HCT116 (cell line): ENCODE measurements at regions not wholly inside any gene's neighbourhood (a gene's known extent, or its start where the extent isn't known, plus 50 kb on each side); places are given as distances from the start of the nearest gene placed in this dataset.

Source experiments
- EGR1 ChIP-seq: IDR thresholded peaks from 2 replicates; pipeline ENCODE4 v1.6.1; 2012; ENCODE audit warnings: low read depth
- EZH2phosphoT487 ChIP-seq: fragments of 200-600 bp; IDR thresholded peaks from 2 replicates; pipeline ENCODE4 v1.6.1; 2018; ENCODE audit warnings: antibody characterized with exemption, borderline replicate concordance
- FOSL1 ChIP-seq: IDR thresholded peaks from 2 replicates; pipeline ENCODE4 v1.6.1; 2012; ENCODE audit warnings: low read depth
- JUND ChIP-seq: IDR thresholded peaks from 2 replicates; pipeline ENCODE4 v1.6.1; 2012
- POLR2A ChIP-seq: IDR thresholded peaks from 2 replicates; pipeline ENCODE4 v1.7.0; 2011; ENCODE audit warnings: borderline replicate concordance; ENCODE audit not compliant: insufficient read depth, insufficient read length; ENCODE audit errors: extremely low read depth
- POLR2AphosphoS5 ChIP-seq: IDR thresholded peaks from 2 replicates; pipeline ENCODE4 v1.6.1; 2011; ENCODE audit warnings: mild to moderate bottlenecking, low read depth, low read length, moderate library complexity
- RAD21 ChIP-seq: IDR thresholded peaks from 2 replicates; pipeline ENCODE4 v1.6.1; 2012; ENCODE audit warnings: low read depth, mild to moderate bottlenecking
- YY1 ChIP-seq: IDR thresholded peaks from 2 replicates; pipeline ENCODE4 v1.6.1; 2011; ENCODE audit warnings: low read length, low read depth, moderate library complexity, mild to moderate bottlenecking; ENCODE audit not compliant: insufficient replicate concordance; ENCODE audit errors: extremely low read depth
- ZFX ChIP-seq: fragments of 450-650 bp; IDR thresholded peaks from 2 replicates; pipeline ENCODE4 v1.6.1; 2017
- ZNF274 ChIP-seq: fragments of 200-500 bp; sonication (Bioruptor generic); IDR thresholded peaks from 2 replicates; pipeline ENCODE4 v1.6.1; 2014; ENCODE audit warnings: mild to moderate bottlenecking, low read depth, low read length, inconsistent platforms
- TF ChIP-seq, protein P1 (sequence below): IDR thresholded peaks from 2 replicates; pipeline ENCODE4 v1.6.1; 2012
- TF ChIP-seq, protein P2 (sequence below), 3 experiments: fragments of 200-600 bp in 1 of 3; sonication (generic) in 1 of 3; IDR thresholded peaks in 2 of 3; conservative IDR thresholded peaks in 1 of 3; 2 replicates each; pipeline ENCODE4 v1.5.1; 2012 to 2017; ENCODE audit warnings: low read depth in 2 of 3, low read length in 2 of 3, antibody characterized with exemption in 1 of 3, borderline replicate concordance in 1 of 3, control low read depth in 1 of 3, mild to moderate bottlenecking in 1 of 3, mixed read lengths in 1 of 3, mixed run types in 1 of 3, moderate library complexity in 1 of 3; ENCODE audit not compliant: insufficient read depth in 1 of 3

DNA sequence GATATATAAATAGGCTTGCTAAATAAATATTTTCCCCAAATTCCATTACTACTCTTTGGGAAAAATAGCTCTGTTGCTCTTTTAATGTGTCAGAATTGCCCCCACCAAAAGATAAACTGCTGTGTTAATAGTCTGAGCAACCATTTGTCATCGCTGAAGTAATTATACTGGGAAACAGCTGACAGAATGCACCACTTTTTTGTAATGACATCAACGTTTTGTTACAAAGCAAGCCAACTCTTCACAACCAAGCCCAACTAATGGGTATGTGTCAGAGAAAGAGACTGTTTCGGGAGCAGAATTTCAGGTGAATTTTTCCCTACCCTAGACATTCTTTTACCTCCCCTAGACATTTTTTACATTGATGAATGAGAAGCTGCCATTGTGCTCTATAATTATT is 405.0 kb upstream of the MAGEB18 start:
- no peak for TF ChIP-seq FOSL1
- no peak for TF ChIP-seq JUND
- no peak for TF ChIP-seq POLR2AphosphoS5
- TF ChIP-seq, protein P1, sequence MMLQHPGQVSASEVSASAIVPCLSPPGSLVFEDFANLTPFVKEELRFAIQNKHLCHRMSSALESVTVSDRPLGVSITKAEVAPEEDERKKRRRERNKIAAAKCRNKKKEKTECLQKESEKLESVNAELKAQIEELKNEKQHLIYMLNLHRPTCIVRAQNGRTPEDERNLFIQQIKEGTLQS = no peak
- no peak for TF ChIP-seq ZFX
- TF ChIP-seq YY1 = no peak
- TF ChIP-seq, protein P2, sequence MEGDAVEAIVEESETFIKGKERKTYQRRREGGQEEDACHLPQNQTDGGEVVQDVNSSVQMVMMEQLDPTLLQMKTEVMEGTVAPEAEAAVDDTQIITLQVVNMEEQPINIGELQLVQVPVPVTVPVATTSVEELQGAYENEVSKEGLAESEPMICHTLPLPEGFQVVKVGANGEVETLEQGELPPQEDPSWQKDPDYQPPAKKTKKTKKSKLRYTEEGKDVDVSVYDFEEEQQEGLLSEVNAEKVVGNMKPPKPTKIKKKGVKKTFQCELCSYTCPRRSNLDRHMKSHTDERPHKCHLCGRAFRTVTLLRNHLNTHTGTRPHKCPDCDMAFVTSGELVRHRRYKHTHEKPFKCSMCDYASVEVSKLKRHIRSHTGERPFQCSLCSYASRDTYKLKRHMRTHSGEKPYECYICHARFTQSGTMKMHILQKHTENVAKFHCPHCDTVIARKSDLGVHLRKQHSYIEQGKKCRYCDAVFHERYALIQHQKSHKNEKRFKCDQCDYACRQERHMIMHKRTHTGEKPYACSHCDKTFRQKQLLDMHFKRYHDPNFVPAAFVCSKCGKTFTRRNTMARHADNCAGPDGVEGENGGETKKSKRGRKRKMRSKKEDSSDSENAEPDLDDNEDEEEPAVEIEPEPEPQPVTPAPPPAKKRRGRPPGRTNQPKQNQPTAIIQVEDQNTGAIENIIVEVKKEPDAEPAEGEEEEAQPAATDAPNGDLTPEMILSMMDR (IDR thresholded peaks at IDR 0.05 in 2 of 3, conservative IDR thresholded peaks at IDR 0.05 in 1 of 3; ENCODE audit: borderline replicate concordance in 1 of 3, insufficient read depth in 1 of 3, low read depth in 2 of 3, low read length in 2 of 3) = no peak
- TF ChIP-seq EZH2phosphoT487 = no peak
- no peak for TF ChIP-seq POLR2A
- no peak for TF ChIP-seq ZNF274
- TF ChIP-seq RAD21 = no peak
- no peak for TF ChIP-seq EGR1
